Trophoblast cell (in vitro differentiated cells and primary cell): ENCODE measurements at regions not wholly inside any gene's neighbourhood (a gene's known extent, or its start where the extent isn't known, plus 50 kb on each side); places are given as distances from the start of the nearest gene placed in this dataset.

ENCODE experiments used
- DNase-seq, 2 donors: peaks; one replicate each; pipeline ENCODE4 v3.0.0-alpha.2; 2016
- H2AFZ ChIP-seq: 2 replicates; pipeline ENCODE4 v1.6.1; 2013; ENCODE audit warnings: low read length, moderate library complexity, mild to moderate bottlenecking; ENCODE audit not compliant: insufficient read depth, poor library complexity
- H2AK5ac ChIP-seq: 2 replicates; pipeline ENCODE4 v1.6.1; 2013; ENCODE audit warnings: mild to moderate bottlenecking, low read length
- H2BK120ac ChIP-seq: 2 replicates; pipeline ENCODE4 v1.6.1; 2013; ENCODE audit warnings: low read length, mild to moderate bottlenecking, moderate library complexity; ENCODE audit not compliant: insufficient read depth, poor library complexity
- H2BK12ac ChIP-seq: 2 replicates; pipeline ENCODE4 v1.6.1; 2013; ENCODE audit warnings: mild to moderate bottlenecking, low read length, moderate library complexity
- H2BK5ac ChIP-seq: 2 replicates; pipeline ENCODE4 v1.6.1; 2013; ENCODE audit warnings: low read length, low read depth, moderate library complexity, mild to moderate bottlenecking; ENCODE audit not compliant: poor library complexity
- H3K14ac ChIP-seq: 2 replicates; pipeline ENCODE4 v1.6.1; 2013; ENCODE audit warnings: mild to moderate bottlenecking, low read length
- H3K18ac ChIP-seq: 2 replicates; pipeline ENCODE4 v1.6.1; 2013; ENCODE audit warnings: mild to moderate bottlenecking, low read length
- H3K23ac ChIP-seq: 2 replicates; pipeline ENCODE4 v1.6.1; 2013; ENCODE audit warnings: low read length
- H3K27ac ChIP-seq: 2 replicates; pipeline ENCODE4 v1.5.1; 2013; ENCODE audit warnings: low read depth, mild to moderate bottlenecking, inconsistent platforms, low read length, moderate library complexity
- H3K27me3 ChIP-seq: 2 replicates; pipeline ENCODE4 v1.6.1; 2013; ENCODE audit warnings: inconsistent platforms, mild to moderate bottlenecking, low read length, moderate library complexity; ENCODE audit not compliant: insufficient read depth
- H3K36me3 ChIP-seq, 2 experiments: 1 replicate in 1 of 2; 2 replicates in 1 of 2; pipeline ENCODE4 v1.6.1; 2013; ENCODE audit warnings: low read length in 2 of 2, mild to moderate bottlenecking in 2 of 2, moderate library complexity in 1 of 2; ENCODE audit not compliant: insufficient read depth in 2 of 2, control insufficient read depth in 1 of 2
- H3K4ac ChIP-seq: 2 replicates; pipeline ENCODE4 v1.6.1; 2013; ENCODE audit warnings: low read depth, mild to moderate bottlenecking, low read length, moderate library complexity
- H3K4me1 ChIP-seq, 2 experiments: 1 replicate in 1 of 2; 2 replicates in 1 of 2; pipeline ENCODE4 v1.6.1; 2013; ENCODE audit warnings: low read length in 2 of 2, mild to moderate bottlenecking in 2 of 2, moderate library complexity in 1 of 2; ENCODE audit not compliant: insufficient read depth in 2 of 2, control insufficient read depth in 1 of 2
- H3K4me2 ChIP-seq: 2 replicates; pipeline ENCODE4 v1.6.1; 2013; ENCODE audit warnings: inconsistent platforms, mild to moderate bottlenecking, low read length, moderate library complexity
- H3K4me3 ChIP-seq: 2 replicates; pipeline ENCODE4 v1.5.1; 2013; ENCODE audit warnings: mild to moderate bottlenecking, low read depth, low read length, inconsistent platforms
- H3K79me1 ChIP-seq: one replicate; pipeline ENCODE4 v1.6.1; 2013; ENCODE audit warnings: low read length
- H3K79me2 ChIP-seq: 2 replicates; pipeline ENCODE4 v1.6.1; 2013; ENCODE audit warnings: low read length, mild to moderate bottlenecking; ENCODE audit not compliant: control insufficient read depth, insufficient read depth, poor library complexity
- H3K9ac ChIP-seq: 2 replicates; pipeline ENCODE4 v1.6.1; 2013; ENCODE audit warnings: mild to moderate bottlenecking, low read length
- H3K9me3 ChIP-seq: 2 replicates; pipeline ENCODE4 v1.6.1; 2013; ENCODE audit warnings: low read depth, mild to moderate bottlenecking, control low read depth, inconsistent platforms, low read length; ENCODE audit not compliant: insufficient read depth
- H4K12ac ChIP-seq: 2 replicates; pipeline ENCODE4 v1.6.1; 2013; ENCODE audit warnings: low read depth, mild to moderate bottlenecking, low read length, moderate library complexity
- H4K8ac ChIP-seq: 2 replicates; pipeline ENCODE4 v1.6.1; 2013; ENCODE audit warnings: low read depth, mild to moderate bottlenecking, low read length, moderate library complexity
- H4K91ac ChIP-seq: one replicate; pipeline ENCODE4 v1.6.1; 2013; ENCODE audit warnings: low read depth, mild to moderate bottlenecking, low read length, moderate library complexity
- WGBS: extraction: QIAGEN DNeasy Blood & Tissue Kit; methylation state at CpG from one replicate; pipeline ENCODE4 v1.1.7; 2013; ENCODE audit warnings: missing lambda C conversion rate; ENCODE audit not compliant: insufficient read length, insufficient coverage; ENCODE audit errors: extremely low coverage; 5-methylcytosine and 5-hydroxymethylcytosine counted together

DNA sequence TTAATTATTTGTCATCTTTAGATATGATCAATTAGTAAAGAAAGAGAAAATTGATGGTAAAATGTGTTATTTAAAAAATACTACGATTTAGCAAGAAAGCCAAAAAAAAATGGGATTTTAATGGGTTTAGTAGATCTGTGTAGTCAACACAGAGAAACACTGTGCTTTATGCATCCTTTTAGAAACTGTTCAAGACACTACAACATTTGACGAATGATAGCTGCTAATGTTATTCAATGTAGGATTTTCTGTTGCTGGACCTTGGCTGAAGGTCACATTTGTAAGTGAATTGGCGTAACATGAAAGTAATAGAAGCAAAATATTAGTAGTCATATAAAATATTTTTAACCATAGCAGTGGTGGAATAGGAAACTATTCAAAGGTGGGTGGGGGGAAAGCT, 1293.9 kb downstream of the NCAM2 start:
- H4K8ac ChIP-seq = no peak overlapping the region
- no peak overlapping the region for H3K18ac ChIP-seq
- no peak overlapping the region for H2BK120ac ChIP-seq
- no peak for DNase-seq
- H4K12ac ChIP-seq = no peak overlapping the region
- H2AK5ac ChIP-seq = no peak overlapping the region
- H3K79me1 ChIP-seq = no peaks in the 10 kb centered on the region
- no peak overlapping the region for H3K27ac ChIP-seq
- no peaks in the 10 kb centered on the region for H3K4me1 ChIP-seq
- no peak overlapping the region for H2BK5ac ChIP-seq
- no peak overlapping the region for H3K23ac ChIP-seq
- H3K4me2 ChIP-seq = no peak overlapping the region
- no peak overlapping the region for H3K4ac ChIP-seq
- no CpG with 5 or more reads among the region's 3 CpGs for WGBS
- H3K9ac ChIP-seq = no peak overlapping the region
- H3K79me2 ChIP-seq = no peaks in the 10 kb centered on the region
- H2AFZ ChIP-seq = no peak overlapping the region
- H3K14ac ChIP-seq = no peak overlapping the region
- H2BK12ac ChIP-seq = no peak overlapping the region
- no peak overlapping the region for H4K91ac ChIP-seq
- no peaks in the 10 kb centered on the region for H3K36me3 ChIP-seq
- H3K27me3 ChIP-seq = no peaks in the 10 kb centered on the region
- no peak overlapping the region for H3K4me3 ChIP-seq
- no peaks in the 10 kb centered on the region for H3K9me3 ChIP-seq

DNA sequence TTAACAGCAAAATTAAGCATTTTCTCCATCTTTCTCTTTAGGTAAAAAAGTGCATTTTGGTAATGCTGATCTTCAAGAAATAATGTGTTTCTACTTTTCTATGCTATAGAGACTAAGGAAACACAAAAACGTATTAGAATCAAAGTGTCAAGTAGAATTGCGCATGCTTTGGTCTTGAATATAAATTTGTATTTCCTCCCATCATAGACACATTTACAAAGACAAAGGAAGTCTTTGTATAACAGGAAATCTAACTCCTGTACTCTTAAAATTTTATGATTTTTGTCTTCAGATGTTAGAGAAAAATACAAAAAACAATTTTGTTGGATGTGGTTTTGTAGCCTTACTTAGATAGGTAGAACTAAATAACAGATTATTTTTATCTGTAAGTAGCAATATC, 1299.4 kb downstream of the NCAM2 start:
- WGBS = no CpG with 5 or more reads among the region's 2 CpGs

DNA sequence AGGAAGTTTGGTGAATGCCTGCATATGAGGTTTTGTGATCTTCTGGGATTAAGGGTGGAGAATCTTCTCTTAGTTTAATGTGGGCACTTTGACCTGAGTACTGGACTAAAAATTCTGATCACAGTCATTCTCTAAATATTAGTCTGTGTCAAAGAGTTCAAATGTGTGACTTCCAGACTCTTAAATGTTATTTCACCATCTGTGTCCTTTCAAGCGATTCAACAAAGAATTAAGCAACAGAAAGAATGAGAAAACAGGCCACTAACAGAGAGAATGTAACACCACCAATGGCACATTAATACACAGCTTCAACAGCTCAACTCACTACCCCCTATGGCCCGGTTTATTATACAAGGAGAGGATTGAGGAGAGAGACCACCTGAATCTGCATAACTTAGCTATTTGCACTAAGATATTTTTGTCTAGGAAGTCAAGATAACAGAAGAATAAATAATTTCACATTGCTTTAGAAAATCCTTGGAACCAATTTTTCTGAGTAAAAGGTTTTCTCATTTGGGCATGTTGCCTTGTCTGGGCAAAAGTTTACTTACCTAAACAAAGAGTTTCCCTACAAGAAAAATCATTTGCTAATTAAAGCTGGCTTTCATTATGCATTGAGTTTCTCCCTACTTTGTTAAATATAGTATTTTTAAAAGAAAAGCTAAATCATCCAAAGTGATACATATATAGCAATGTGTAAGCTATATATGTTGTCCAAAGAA, 1313.7 kb downstream of the NCAM2 start:
- Histone ChIP-seq H3K4me2 (no peak overlapping the region), H3K4me3 (no peak overlapping the region), H3K79me1 (no peaks in the 10 kb centered on the region), H2AFZ (no peak overlapping the region), H3K36me3 (no peaks in the 10 kb centered on the region), H3K9ac (no peak overlapping the region), H2AK5ac (no peak overlapping the region), H4K12ac (no peak overlapping the region), H3K18ac (no peak overlapping the region), H3K14ac (no peak overlapping the region), H2BK5ac (no peak overlapping the region), H4K91ac (no peak overlapping the region), H3K23ac (no peak overlapping the region), H2BK12ac (no peak overlapping the region), H3K4ac (no peak overlapping the region), H3K27ac (no peak overlapping the region), H2BK120ac (no peak overlapping the region), H3K27me3 (no peaks in the 10 kb centered on the region), H3K9me3 (peaks cover 2% of the 10 kb centered on the region), H3K4me1 (no peaks in the 10 kb centered on the region), H4K8ac (no peak overlapping the region), H3K79me2 (no peaks in the 10 kb centered on the region)
- no CpG with 5 or more reads among the region's 2 CpGs for WGBS
- no peak for DNase-seq

More for the DNA sequence above, 1299.4 kb downstream of the NCAM2 start:
- no peaks in the 10 kb centered on the region for H3K36me3 ChIP-seq
- no peak overlapping the region for H3K23ac ChIP-seq
- H4K8ac ChIP-seq = no peak overlapping the region
- H3K4ac ChIP-seq = no peak overlapping the region
- no peak overlapping the region for H3K27ac ChIP-seq
- DNase-seq = no peak
- no peak overlapping the region for H3K18ac ChIP-seq
- no peaks in the 10 kb centered on the region for H3K9me3 ChIP-seq
- no peaks in the 10 kb centered on the region for H3K4me1 ChIP-seq
- no peak overlapping the region for H2BK5ac ChIP-seq
- no peak overlapping the region for H3K9ac ChIP-seq
- no peak overlapping the region for H2BK120ac ChIP-seq
- no peak overlapping the region for H3K4me2 ChIP-seq
- no peaks in the 10 kb centered on the region for H3K27me3 ChIP-seq
- no peaks in the 10 kb centered on the region for H3K79me2 ChIP-seq
- no peak overlapping the region for H3K14ac ChIP-seq
- H2AFZ ChIP-seq = no peak overlapping the region
- no peaks in the 10 kb centered on the region for H3K79me1 ChIP-seq
- H4K91ac ChIP-seq = no peak overlapping the region
- H3K4me3 ChIP-seq = no peak overlapping the region
- no peak overlapping the region for H4K12ac ChIP-seq
- no peak overlapping the region for H2AK5ac ChIP-seq
- H2BK12ac ChIP-seq = no peak overlapping the region

DNA sequence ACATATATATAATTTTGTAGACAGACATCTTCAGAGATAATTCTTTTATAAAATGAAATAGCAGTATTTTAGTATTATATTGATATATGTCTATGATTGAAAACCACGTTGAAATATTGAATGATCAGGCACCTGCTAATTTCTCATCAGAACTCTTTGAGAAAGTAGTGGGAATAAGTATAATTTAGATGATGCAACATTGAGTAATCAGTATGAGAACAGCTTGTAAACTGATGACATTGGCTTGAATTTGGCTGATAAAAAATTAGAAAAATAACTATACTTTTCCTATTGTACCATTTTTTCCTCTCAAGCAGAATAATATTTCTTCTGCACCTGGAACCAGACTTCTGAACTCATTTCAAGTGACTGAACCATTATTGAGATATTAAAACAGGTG, 1316.8 kb downstream of the NCAM2 start:
- Histone ChIP-seq H3K9me3 (peaks cover 2% of the 10 kb centered on the region), H2AFZ (no peak overlapping the region), H4K12ac (no peak overlapping the region), H3K4me1 (no peaks in the 10 kb centered on the region), H3K18ac (no peak overlapping the region), H3K79me2 (no peaks in the 10 kb centered on the region), H2AK5ac (no peak overlapping the region), H4K8ac (no peak overlapping the region), H3K4me2 (no peak overlapping the region), H3K4ac (no peak overlapping the region), H3K23ac (no peak overlapping the region), H3K27me3 (no peaks in the 10 kb centered on the region), H3K36me3 (no peaks in the 10 kb centered on the region), H2BK5ac (no peak overlapping the region), H4K91ac (no peak overlapping the region), H2BK12ac (no peak overlapping the region), H3K4me3 (no peak overlapping the region), H3K79me1 (no peaks in the 10 kb centered on the region), H2BK120ac (no peak overlapping the region), H3K27ac (no peak overlapping the region), H3K9ac (no peak overlapping the region), H3K14ac (no peak overlapping the region)
- no peak for DNase-seq
- no CpG with 5 or more reads among the region's 1 CpG for WGBS
